ENCODE measurements at regions not wholly inside any gene's neighbourhood (a gene's known extent, or its start where the extent isn't known, plus 50 kb on each side); places are given as distances from the start of the nearest gene placed in this dataset.

GRCh38 chr5:102590467-102590866, 91.7 kb upstream of the SLCO6A1 start:
- no peak overlapping the region for H2BK120ac ChIP-seq (ENCODE audit: low read depth, low read length)
- in situ Hi-C loops (cut with MboI; ENCODE audit: low sequenced_read_pairs) = loop anchor here (25.0 kb wide), 1 partner anchor 897 kb away; no protein-coding TSS in a partner anchor
- H3K23ac ChIP-seq (ENCODE audit: low read depth, low read length) = no peak overlapping the region
- no peak overlapping the region for H3K4me2 ChIP-seq (ENCODE audit: low read depth, low read length)
- H4K5ac ChIP-seq (ENCODE audit: low read depth, low read length) = no peak overlapping the region
- no peak overlapping the region for H2BK20ac ChIP-seq (ENCODE audit: low read depth, low read length)
- H3K9me1 ChIP-seq (ENCODE audit: insufficient read depth, low read length) = no peaks in the 10 kb centered on the region
- H4K8ac ChIP-seq (ENCODE audit: low read depth in 2 of 2, low read length in 2 of 2) = no peak overlapping the region
- ChIA-PET POLR2A (ENCODE audit: unreplicated experiment) (no interaction called here), CTCF (no interaction called here)
- H2AK9ac ChIP-seq (replicated peaks; ENCODE audit: low read depth, low read length, poor library complexity) = no peak overlapping the region
- H3K14ac ChIP-seq (replicated peaks; ENCODE audit: low read depth, low read length) = no peak overlapping the region
- H3K4me3 ChIP-seq (ENCODE audit: insufficient read depth, low read depth, low read length) = no peak overlapping the region
- H3K4ac ChIP-seq (ENCODE audit: low read depth, low read length) = no peak overlapping the region
- H3K9ac ChIP-seq (ENCODE audit: low read depth, low read length) = no peak overlapping the region
- no peak for TF ChIP-seq CTCF (conservative IDR thresholded peaks at IDR 0.05; ENCODE audit: low read depth, low read length)
- no peak for TF ChIP-seq FOS (IDR thresholded peaks at IDR 0.05; ENCODE audit: low read depth, low read length)
- TF ChIP-seq RAD21 (IDR thresholded peaks at IDR 0.05; ENCODE audit: low read length) = no peak
- no peak for TF ChIP-seq RFX5 (IDR thresholded peaks at IDR 0.05; ENCODE audit: low read depth, low read length)
- no peak for TF ChIP-seq CHD1 (IDR thresholded peaks at IDR 0.05; ENCODE audit: low read depth, low read length)
- no peak for TF ChIP-seq RCOR1 (IDR thresholded peaks at IDR 0.05; ENCODE audit: insufficient replicate concordance, low read length)
- TF ChIP-seq ELK1 (IDR thresholded peaks at IDR 0.05; ENCODE audit: borderline replicate concordance, low read depth, low read length) = no peak
- TF ChIP-seq USF2 (IDR thresholded peaks at IDR 0.05; ENCODE audit: low read depth, low read length) = no peak
- no peak for TF ChIP-seq SMC3 (IDR thresholded peaks at IDR 0.05; ENCODE audit: low read depth, low read length)
- TF ChIP-seq MAFK (IDR thresholded peaks at IDR 0.05; ENCODE audit: low read depth, low read length) = no peak
- TF ChIP-seq MAZ (IDR thresholded peaks at IDR 0.05; ENCODE audit: borderline replicate concordance, low read depth, low read length) = no peak
- TF ChIP-seq BHLHE40 (IDR thresholded peaks at IDR 0.05; ENCODE audit: low read depth, low read length) = no peak
- no peak for TF ChIP-seq MXI1 (IDR thresholded peaks at IDR 0.05; ENCODE audit: borderline replicate concordance, low read depth, low read length)
- no peak overlapping the region for H3K56ac ChIP-seq (ENCODE audit: extremely low read depth, insufficient read depth, low read length)
- no peak overlapping the region for H2AK5ac ChIP-seq (ENCODE audit: low read depth, low read length)
- no peaks in the 10 kb centered on the region for H3K4me1 ChIP-seq (ENCODE audit: control insufficient read depth, insufficient read depth, low read length)
- H2BK5ac ChIP-seq (ENCODE audit: low read depth, low read length, poor library complexity, severe bottlenecking) = no peak overlapping the region
- no CpG with 5 or more reads among the region's 3 CpGs for WGBS, 2 experiments (ENCODE audit: extremely low coverage in 2 of 2, insufficient read length in 1 of 2)
- no peaks in the 10 kb centered on the region for H4K20me1 ChIP-seq (ENCODE audit: insufficient read depth, low read length)
- intact Hi-C loops (cut with micrococcal nuclease) = no loop called here
- no peak overlapping the region for H4K91ac ChIP-seq (ENCODE audit: insufficient read depth, low read depth, low read length)
- ATAC-seq (ENCODE audit: low read depth) = no peak
- no peak overlapping the region for H3K27ac ChIP-seq (ENCODE audit: insufficient read depth, low read length)
- no peaks in the 10 kb centered on the region for H3K27me3 ChIP-seq (ENCODE audit: control insufficient read depth, insufficient read depth, low read length)
- no TSS peak for BruUV-seq (replicated peaks)
- no peaks in the 10 kb centered on the region for H3K79me1 ChIP-seq (ENCODE audit: low read depth in 1 of 2, low read length in 2 of 2)
- H2AFZ ChIP-seq (replicated peaks; ENCODE audit: low read length, poor library complexity) = no peak overlapping the region
- no peaks in the 10 kb centered on the region for H3K36me3 ChIP-seq (ENCODE audit: control insufficient read depth, insufficient read depth, low read length)
- dilution Hi-C loops (cut with HindIII; ENCODE audit: low sequenced_read_pairs, unreplicated experiment) = no loop called here
- no peaks in the 10 kb centered on the region for H3K9me3 ChIP-seq (ENCODE audit: control insufficient read depth, insufficient read depth, low read length)
- DNase-seq = no peak
- H2BK15ac ChIP-seq (ENCODE audit: low read depth, low read length) = no peak overlapping the region
- no peak overlapping the region for H3K18ac ChIP-seq (ENCODE audit: low read depth, low read length)

All from IMR-90 (cell line).